HG03558 (cell line): ENCODE measurements at regions not wholly inside any gene's neighbourhood (a gene's known extent, or its start where the extent isn't known, plus 50 kb on each side); places are given as distances from the start of the nearest gene placed in this dataset.

Experiments used
- ATAC-seq: cut with Tn5 transposase; IDR thresholded peaks from one replicate; pipeline ENCODE4 v1.9.1; 2021; ENCODE audit warnings: moderate number of reproducible peaks; ENCODE audit not compliant: unreplicated experiment; ENCODE audit errors: extremely low read depth

DNA sequence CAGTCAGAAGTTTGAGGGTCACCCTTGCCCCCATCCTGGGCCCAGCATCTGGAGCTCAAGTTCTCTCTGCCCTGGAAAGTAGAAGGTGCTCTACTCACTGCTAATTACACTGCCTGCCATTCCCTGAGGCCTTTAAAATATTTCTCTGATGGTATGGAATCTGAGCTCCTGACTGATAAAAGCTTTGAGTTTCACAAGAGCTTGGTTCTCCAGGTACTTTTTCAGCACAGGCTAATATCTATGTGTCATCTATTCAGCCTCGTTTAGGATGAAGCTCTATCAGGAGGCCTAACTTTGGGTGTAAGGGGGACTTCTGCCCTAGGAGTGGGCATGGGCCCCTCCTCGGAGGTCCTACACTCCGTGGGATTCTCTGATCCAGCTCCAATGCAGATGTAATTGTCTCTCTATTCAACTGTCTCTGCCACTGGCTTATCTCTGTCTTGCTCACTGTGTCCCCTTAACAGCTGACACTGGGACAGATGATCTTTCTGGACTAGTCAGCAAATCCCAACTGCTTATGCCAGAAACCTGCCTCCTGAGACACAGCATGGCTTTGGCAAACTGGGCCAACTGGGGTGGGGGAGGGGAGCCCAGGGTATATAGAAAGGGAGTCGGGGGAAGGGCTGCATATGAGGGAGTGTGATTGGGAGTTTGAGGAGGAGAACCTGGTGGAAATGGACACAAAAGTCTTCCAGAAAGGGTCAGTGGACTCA lies 104.2 kb upstream of the GADD45A start:
- no peak for ATAC-seq

DNA sequence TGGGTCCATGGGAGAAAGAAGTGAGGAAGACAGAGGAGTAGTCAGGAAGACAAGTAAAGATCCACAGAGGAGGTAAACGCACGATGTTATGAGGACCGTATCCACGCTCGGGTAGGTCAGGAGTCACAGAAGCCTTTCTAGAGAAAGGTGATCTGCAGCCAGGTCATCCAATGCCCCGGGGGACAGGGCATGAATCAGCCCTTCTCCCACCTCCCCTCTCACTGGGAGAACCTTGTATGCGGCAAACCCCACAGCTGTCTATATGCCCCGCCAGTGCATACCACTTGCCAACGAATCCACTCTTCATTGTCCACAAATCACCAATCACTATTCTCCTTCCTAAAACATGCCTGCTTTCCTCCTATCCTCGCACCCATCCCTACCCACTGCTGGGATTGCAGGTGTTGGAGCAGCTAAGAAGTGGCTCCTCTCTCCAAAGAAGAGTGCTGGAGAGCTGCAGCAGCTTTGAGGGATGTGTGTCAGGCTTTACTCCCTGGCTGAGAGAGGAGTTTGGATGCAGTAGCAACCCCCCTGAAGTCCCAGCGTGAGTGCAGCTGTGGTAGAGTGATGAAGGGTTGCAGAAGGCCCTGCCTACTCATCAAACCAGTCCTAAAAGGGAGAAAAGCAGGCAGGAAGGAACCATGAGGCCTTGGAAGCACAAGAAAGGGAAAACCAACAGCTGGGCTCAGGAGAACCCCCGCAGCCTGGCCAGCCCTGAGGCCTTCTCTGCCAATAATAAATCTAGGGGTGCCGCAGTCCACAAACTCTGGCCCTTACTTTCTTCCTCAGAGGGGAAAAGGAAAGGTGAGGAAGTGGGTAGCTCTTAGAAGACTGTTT lies 102.2 kb upstream of the GADD45A start:
- ATAC-seq, result no peak

DNA sequence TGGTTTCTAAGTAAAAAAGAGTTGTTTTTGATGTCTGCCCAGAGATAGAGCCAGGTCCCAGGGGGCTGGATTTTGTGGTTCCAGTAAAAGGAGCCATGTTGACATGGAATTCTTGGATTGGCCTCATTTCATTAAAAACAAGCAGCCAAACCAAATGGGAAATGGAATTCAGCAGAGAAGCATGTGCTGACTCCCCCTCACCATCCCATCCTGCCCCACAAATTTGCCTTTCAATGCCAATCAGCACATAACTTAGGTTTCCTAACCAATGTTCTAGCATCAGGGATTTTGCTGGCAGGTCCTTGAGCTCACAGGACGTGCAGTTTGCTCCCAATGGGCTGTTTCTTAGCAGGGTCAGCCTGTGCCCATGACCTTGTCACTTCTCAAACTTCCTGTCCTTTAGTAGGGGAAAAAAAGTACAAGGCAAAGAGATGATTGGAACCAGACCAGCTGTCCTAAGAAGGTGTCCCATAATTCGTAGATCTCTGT lies 101.5 kb upstream of the GADD45A start:
- ATAC-seq, result no peak

DNA sequence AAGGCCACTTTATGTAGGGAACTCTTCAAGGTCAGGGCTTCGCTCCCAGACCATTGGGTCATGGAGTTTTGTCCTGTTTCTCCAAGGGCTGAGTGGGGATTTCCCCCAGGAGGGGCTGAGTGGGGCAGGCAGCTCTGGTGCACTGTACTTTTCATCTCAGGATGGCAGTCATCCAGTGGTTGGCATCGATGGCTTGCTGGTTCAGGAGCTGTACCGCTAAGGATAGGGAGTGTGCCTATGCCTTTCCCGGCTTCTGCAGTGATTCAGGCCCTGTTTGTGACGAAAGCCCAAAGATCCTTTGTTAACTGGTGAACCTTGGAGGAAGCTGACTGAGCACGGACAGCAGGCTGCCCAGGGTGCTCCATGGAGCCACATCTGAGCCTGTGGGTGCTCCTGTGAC lies 100.1 kb upstream of the GADD45A start:
- ATAC-seq, result no peak

DNA sequence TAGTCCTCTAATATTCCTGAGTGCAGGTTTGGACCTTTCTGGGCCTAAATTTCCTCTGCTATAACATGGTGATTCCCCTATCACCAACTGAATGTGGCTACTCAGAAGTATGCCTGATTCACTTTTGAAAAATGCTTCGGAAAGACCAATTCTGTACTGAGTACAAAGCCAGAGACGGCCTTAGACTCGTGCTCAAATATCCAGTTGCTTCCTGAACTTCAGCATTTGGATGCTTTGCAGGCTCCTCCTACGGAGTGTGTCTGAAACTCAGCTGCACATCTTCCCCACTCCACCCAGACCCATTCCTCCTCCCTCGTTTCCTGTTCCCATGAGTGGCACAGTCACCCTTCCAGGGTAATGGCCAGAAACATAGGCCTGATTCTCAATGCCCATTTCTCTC lies 98.4 kb upstream of the GADD45A start:
- ATAC-seq, result no peak

DNA sequence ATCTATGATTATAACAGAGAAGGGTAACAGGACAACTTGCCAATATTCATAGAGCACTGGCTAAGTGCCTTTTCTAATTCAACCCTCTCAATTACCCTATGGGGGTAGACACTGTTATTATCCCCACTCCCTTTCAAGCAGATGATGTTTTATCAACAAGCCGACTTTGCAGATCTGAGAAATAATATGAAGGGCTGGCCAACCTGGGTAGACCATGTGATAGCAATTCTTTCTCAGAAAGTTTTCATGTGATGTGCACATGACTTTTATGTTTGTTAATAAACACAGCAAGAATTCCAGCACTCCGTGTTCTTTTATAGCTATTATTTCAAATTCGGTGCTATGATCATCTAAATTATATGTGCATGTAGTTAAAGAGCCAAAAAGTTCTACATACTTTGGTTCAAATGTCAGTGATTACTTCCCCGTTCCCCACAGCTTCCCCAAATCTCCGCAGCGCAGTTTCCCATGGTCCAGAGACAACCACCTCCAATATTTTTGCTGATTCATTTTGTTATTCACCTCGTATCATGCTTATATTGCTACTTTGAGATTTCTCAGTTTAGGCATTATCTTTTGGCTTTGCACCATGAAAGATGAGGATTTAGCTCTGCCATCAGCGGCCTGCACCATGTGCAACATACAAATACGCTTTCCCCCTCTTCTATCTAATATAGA lies 96.7 kb upstream of the GADD45A start:
- ATAC-seq, result no peak

DNA sequence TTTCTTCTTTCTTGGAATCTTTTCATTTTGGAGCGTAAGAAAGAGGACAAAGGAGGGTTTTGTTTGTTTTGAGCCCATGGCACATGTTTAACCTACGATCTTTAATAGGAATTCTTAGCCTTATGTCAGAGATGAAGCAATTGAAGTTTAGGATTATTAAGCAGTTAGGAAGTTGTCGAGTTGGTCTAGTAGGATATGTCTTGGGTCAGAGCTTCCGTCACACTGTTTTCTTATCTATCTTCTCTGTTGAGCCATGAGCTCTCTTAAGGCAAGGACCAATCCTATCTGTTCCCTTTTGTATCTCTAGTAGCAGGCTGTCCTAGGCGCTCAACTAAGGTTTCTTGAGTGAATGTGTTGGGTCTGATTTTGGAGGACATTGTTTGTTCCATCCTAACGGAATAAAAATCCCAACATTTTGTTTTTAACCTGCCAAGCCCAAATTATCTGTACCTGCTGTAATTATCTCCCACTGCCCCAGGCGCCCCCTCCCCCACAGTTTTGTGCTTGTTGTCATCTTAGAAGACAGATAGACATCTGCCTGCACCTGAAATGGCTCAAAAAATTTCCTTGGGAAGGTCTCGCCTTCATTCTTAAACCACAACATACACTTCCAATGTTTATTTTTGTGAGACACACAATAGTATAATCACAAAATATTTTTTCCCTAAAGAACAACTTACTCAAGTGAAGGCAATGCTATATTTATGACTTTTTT lies 95.3 kb upstream of the GADD45A start:
- no peak for ATAC-seq

DNA sequence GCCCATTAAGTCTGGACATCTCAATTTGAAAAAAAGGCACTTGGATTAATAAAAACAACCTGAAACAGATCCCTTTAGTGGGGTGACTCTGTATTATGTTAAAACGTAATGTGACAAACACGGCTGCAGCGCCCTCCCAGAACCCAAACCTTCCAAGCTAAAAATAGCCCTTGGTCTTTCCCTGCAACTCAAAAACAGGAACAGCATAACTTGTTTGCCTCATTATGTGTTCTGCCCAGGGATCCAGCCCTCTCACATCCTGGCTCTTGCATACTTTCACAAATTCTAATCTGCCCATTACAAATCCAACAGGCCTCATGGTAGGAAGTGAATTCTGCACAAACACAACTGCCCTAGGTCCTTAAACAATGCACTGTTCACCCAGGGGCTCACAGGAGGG lies 94.7 kb upstream of the GADD45A start:
- no peak for ATAC-seq

DNA sequence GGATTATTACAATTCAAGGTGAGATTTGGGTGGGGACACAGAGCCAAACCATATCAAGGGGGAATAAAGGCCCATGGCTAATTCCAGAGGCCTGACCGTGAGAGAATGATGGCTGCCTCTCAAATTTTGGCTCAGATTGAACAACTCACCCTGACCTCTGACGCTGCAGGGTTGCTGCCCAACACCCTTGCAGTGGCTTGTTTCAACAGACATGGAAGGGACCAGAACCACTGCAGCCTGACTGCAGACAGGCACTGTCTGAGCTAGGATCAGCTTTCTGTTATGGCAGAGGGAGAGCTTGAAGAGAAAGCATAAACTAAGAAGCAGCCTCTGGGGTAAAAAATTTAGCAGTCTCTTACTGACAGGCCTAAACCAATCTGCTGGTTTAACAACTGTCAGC lies 90.2 kb upstream of the GADD45A start:
- ATAC-seq, result no peak

DNA sequence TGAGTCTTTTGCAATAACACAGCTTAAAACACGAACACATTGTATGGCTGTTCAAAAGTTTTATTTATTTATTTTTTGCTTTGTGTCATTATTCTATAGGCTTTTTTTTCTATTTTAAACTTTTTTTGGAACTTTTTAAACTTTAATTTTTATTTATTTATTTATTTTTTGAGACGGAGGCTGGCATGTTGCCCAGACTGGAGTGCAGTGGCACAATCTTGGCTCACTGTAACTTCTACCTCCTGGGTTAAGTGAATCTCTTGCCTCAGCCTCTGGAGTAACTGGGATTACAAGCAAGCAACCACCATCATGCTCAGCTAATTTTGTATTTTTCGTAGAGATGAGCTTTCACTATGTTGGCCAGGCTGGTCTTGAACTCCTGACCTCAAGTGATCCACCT lies 88.3 kb upstream of the GADD45A start:
- ATAC-seq, result no peak

DNA sequence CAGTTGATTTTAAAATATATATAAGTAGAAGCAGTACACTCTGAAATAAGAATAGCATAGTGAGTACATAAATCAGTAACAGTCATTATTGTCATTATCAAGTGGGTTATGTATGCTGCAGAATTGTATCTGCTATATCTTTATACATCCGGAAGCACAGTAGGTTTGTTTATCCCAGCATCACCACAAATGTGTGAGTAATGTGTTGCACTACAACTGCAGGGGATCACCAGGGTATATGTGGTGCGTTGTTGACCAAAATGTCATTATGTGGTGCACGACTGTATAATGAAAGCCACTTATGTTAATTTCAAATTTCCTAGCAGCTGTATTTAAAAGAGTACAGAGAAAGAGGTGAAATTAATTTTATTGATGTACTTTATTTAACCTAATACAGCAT lies 87.7 kb upstream of the GADD45A start:
- no peak for ATAC-seq

DNA sequence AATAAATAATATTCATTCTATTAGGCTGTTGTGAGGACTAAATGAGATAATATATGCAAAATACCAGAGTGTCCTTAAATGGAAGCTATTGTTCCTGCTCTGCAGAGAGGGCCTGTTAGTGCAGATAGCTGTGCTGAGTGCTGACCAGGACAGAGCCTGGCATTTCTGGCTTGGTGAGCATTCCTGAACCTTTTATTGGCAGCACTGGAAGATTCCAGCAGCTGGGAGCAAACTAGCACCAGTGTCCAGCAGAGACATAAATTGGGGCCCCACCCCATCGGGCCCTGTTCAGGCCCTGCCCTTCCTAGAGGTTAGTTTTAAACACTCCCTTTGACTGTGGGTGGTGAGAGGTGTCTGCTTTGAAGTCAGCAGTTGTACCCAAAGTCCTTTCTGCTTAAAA lies 85.9 kb upstream of the GADD45A start:
- ATAC-seq, result no peak

DNA sequence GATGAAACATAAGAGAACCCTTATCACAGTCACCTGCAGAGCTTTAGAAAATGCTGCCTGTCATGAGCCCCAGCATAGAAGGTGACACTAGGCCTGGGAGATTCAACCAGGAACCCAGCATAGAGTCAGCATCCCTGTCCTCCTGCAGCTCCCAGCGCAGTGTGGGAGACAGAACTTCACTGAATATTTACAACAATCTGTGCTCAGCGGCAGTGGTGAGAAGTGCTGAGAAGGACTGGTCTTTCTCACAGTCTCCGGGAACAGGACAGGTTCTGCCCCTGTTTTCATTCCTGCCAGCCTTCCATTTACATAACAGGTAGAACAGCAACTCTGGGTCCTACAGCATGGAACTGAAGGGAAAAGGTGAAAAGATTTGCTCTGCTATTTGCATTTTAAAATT lies 83.5 kb upstream of the GADD45A start:
- no peak for ATAC-seq

DNA sequence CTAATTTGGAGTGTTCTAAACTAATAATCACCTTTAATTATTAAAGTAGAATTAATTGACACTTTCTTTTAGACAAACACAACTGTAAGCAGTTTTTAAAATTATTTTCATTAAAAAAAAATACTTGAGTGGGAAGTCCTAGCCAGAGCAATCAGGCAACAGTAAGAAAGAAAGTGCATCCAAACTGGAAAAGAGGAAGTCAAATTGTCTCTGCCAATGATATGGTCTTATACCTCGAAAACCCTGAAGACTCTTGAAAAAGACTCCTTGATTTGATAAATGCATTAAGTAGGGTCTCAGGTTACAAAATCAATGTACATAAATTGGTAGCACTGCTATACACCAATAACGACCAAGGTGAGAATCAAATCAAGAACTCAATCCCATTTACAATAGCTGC lies 83.0 kb upstream of the GADD45A start:
- ATAC-seq, result no peak

DNA sequence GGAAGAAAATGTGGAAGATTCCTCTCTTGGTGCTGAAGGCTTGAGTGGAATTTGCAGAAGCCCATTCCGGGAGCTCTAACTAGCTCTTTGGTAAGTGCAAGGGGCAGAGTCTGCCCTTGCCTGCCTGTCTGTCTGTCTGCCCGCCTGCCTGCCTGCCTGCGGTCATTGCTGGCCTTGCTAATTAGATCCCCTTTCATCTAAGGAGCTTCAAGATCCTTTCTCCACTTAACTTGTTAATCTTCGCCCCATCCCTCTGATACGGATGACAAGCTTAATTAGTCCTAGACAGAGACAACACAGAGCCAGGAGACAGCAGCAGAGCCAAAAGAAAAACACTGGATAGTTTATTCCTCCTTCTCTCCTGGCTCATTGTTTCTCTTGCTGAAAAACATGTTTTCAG lies 80.2 kb upstream of the GADD45A start:
- ATAC-seq, result no peak

DNA sequence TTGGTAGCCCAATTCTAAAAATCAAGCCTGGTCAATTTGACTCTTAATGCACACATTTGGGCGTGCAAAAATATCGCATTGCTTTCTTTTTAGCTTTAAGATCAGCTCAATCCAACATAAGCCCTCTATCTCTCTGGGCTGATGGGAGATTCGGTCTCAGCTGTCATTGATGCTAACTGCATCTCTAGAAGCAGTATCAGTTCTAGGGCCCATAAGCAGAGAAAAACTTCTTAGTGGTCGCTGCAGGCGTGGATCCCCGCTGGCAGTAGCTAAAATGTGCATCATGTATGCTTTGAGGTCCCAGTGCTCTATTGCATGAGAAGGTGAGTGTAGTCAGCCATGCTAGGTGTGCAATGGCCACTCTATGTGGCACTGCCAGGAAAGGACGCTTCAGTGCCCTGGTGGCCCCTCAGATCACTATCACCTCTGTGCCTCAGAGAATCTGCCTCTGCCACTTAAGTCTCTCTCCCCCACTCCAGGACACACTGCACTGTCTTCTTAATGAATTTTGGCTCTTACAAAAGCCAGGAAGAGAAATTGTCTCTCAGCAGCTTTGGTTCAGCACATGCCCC lies 79.7 kb upstream of the GADD45A start:
- ATAC-seq, result no peak

DNA sequence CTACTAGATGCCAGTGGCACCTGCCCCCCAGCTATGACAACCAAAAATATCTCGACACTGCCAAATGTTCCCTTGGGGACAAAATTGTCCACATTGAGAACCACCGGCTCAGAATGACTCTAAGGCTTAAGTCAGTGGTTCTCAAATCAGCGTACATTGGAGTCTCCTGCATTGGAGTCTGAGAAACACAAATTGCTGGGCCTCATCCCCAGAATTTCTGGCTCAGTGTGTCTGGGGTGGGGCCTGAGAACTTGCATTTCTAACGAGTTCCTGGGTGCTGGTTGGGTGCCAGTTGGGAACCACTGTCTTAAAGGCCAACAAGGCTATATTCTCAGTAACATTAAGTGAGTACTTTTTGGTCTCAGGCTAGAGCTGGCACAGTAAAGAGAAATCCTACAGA lies 77.7 kb upstream of the GADD45A start:
- no peak for ATAC-seq

DNA sequence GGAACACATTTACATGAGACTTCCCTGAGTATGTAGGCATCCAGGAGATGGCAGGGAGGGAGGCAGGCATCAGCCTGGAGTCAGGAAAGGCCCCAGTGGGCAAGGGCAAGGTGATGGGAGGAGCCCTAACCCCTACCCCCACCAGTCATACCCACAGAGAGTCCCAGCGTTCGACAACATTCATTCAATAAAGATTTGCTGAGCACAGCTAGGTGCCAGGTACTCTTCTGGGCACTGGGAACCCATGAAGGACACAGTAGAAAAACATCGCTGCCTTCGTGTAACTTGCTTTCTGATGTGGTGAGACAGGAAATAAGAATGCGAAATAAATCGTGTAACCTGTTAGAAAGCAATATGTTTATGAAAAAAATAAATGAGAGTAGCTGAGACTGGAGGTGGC lies 77.3 kb upstream of the GADD45A start:
- no peak for ATAC-seq

DNA sequence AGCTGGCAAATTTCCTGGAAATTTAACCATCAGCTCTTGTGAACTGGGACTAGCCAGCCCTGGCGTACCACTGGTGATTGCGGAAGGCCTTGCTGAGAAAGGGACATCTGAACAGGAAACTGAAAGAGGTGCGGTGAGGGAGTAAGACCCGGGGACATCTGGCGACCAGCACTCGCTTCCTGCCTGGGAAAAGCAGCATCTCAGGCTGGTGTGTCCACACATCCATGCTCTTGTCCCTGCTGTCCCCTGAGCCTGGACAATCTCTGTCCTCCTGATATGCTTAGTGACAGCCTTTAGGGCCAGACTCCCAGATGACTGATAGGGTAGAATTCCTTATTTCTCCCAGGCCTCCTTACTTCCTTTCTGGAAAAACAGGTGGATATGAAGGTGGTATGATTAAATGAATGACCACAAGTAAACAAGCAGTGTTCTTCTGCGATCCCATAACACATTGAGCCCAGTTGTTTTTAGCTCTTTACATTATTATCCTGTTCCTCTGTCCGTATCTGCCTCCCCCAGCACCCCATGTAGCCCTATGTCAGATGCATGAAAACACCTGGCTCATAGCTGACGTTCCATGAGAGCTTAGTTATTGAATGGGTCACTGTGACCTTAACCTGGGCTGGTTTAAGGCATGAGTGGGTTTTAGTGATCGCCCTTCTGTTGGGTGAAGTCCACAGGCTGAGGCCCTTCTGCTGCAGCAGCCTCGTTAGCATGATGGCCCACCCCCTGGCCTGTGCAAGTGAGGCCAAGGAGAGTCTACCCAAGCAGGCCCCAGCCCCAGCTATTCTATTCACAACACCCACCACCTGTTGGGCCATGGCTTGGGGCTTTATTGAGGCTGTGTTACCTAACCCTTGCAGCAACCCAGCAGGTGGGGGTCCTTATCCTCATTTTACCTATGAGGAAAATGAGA lies 76.1 kb upstream of the GADD45A start:
- no peak for ATAC-seq
